ENCODE measurements at regions not wholly inside any gene's neighbourhood (a gene's known extent, or its start where the extent isn't known, plus 50 kb on each side); places are given as distances from the start of the nearest gene placed in this dataset.

DNA sequence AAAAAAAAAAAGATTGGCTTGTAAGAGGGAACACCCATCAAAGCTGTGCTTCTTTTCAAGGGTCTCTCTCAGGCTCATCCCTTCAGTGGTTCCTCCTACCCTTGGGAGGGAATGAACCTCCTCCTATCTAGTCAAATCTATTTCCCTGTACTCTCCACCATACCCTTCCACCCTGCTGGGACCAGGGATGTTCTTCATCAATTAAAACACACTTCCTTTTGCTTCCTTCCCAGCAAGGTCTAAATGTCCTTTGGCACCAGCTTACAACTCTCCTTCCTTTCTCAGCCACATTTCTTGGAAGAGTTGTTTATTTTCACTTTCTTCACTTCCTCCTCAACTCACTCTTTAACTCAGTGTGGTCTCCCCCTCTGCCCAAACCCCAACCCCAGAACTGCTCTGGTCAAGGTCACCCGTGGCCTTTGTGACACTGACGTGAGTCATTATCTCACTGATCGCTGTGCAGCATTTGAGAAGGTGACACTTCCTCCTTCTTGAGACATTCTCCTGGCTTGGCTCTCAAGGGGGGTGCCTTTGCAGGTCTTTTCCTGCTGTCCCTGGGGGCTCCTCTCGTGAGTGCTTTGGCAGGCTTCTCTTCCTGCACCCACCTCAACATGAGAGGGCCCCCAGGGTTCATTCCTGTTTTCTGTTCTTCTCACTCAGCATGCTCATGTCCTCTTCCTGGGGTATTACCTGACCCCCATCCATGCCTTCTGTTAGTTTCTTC lies 210.5 kb upstream of the TLE3 start:
- DNase-seq (ENCODE audit: low read depth, low spot score), result no peak

DNA sequence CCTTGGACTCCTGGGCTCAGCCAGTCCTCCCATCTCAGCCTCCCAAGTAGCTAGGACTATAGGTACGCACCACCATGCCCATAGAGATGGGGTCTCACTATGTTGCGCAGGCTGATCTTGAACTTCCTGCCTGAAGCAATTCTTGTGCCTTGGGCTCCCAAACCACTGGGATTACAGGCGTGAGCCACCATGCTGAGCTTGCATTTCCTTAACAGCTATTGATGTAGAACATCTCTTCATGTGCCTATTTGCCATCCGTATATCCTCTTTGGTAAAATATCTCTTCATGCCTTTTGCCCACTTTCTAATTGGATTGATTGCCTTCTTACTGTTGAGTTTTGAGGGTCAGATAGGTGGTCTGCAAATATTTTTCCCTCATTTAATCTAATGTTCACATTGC lies 208.9 kb upstream of the TLE3 start:
- no peak for DNase-seq (ENCODE audit: low read depth, low spot score)

DNA sequence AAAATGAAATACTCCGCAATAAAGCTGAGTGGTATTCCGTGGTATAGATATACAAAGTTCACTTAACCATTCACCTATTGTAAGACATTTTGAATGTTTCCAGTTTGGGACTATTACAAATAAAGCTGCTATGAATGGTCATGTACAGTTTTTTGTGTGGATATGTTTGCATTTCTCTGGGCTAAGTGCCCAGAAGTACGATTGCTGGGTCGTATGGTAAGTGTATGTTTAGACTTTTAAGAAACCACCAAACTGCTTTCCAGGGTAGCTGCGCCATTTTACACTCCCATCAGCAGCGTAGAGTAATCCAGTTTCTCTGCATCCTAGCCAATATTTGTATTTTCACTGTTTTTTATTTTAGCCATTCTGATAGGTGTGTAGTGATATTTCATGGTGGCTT lies 208.4 kb upstream of the TLE3 start:
- no peak for DNase-seq (ENCODE audit: low read depth, low spot score)

DNA sequence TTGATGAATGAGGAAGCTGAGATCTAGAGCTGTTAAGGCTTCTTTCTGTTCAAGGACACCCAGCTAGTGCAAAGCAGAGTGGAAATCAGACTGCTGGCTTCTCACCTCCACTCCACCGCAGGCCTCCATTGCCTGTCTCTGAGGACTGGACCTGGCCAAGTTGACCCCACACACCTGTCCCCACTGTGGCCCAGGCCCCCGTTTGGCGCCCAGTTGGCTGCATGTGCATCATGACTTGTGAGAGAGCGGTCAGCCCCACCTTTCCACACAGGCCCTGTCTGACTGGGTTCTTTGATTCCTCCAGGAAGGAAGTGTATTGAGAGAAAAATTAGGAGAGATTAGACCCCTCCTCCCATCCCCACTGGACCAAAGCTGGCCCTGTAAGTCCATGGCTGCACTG lies 206.3 kb upstream of the TLE3 start:
- no peak for DNase-seq (ENCODE audit: low read depth, low spot score)

DNA sequence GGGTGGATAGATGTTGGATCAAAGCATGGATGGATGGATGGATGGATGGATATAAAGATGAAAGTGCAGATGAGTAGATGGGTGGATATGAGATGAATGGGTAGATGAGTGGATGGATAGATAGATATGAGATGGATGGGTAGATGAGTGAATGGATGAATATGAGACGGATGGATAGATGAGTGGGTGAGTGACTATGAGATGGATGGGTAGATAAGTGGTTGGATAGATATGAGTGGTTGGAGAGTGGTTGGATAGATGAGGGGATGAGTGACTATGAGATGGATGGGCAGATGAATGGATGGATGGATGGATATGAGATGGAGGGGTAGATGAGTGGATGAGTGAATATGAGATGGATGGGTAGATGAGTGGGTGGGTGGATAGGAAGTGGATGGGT lies 204.6 kb upstream of the TLE3 start:
- DNase-seq (ENCODE audit: low read depth, low spot score), result no peak

DNA sequence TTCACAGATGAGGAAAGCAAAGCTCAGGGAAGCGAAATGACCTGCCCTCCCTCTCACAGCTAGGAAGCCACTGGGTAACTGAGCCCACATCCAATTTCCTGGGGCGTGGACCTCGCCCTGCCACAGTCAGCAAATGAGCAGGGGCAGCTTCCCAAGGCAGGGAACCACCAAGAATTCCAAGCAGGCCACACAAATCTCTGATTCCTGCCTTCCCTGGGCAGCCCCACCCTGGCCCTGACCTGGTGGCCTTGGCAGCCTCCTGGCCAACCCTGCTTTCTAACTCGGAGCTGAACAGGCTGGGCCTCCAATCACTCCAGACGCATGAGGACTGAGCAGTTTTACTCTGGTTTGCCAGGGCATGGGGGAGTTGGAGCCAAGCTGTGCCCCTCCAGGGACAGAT lies 203.7 kb upstream of the TLE3 start:
- DNase-seq (ENCODE audit: low read depth, low spot score), result no peak

DNA sequence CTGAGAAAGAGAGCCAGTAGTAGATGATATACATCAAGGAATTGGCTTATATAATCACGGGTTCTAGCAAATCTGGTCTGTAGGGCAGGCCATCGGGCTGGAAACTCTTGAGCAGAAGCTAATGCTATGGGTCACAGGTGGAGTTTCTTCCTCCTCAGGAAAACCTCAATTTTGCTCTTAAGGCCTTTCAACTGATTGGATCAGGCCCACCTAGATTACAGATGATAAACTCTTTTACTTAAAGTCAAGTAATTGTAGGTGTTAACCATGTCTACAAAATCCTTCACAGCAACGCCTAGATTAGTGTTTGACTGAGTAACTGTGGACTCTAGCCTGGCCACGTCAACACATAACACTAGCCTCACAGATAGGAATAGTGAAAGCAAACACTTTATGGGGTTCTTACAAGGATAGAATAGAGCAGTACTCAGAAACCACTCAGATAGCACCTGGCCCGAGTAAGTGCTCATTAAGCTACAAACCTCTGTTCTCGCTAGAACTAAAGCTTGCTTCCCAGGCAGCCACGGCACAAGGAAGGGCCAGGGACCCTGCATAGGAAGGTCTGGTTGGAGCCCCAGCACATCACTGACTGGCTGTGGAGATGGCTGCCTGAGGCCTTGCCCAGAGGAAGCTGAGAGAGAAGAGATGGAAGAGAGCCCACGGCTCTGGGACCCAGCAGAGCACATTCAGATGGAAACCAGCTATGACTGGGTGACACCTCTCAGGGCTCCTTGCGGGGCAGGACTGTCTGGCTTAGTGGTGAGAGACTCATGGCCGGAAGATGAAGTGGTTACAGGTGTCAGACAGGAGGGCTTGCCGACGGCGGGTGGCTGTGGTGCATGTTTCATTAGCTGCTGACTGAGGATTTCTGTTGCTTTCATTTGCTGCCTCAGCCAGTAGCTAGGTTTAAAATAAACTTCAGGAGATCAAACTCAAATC lies 202.5 kb upstream of the TLE3 start:
- DNase-seq (ENCODE audit: low read depth, low spot score), result no peak

DNA sequence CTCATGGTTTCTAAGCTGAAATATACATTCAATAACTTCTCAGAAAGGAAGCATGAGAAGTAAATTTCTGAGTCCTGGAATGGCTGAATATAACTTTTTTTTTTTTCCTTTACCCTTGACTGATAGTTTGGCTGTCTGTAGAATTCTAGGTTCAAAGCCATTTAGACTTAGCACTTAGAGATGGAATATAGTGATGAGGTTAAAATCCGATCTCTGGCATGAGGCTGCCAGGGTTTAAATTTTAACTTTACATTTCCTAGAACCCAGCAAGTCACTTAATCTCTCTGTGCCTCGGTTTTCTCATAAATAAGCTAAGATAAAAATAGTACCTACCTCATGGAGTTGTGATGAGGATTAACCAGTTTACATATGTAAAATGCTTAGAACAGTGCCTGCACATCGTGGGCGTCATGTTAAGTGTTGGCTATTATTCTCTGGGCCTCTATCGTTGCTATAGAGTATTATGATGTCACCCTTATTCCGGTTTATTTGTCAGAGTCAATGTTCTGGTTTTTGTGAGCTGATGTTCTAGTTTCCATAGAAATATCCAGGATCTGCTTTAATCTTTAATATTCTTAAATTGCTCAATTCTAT lies 199.8 kb upstream of the TLE3 start:
- DNase-seq (ENCODE audit: low read depth, low spot score), result no peak

DNA sequence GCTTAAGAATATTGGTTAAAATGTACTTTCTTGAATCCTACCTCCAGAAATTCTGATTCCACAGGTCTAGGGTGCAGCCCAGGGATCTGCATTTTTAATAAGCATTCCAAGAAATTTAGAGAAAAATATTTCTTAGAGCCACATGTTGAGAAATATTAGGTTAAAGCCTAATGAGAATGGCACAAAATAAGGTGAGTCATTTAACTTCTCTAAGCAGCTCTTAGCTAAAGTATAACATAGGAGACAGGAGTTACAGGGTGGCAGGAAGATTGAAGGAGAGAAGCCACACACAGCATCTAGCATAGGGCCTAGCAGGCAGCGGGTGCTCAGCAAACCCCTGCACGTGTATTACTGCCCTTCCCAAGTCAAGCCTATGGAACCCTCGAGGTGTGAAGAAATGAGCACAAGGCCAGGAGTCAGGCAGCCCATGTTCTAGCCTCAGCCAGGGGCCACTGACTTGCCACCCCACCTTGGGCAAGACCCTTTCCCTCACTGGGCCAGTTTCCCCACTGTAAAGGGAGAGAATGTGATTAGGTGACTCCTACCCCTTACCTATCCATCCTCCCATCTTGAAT lies 197.1 kb upstream of the TLE3 start:
- DNase-seq (ENCODE audit: low read depth, low spot score), result no peak

DNA sequence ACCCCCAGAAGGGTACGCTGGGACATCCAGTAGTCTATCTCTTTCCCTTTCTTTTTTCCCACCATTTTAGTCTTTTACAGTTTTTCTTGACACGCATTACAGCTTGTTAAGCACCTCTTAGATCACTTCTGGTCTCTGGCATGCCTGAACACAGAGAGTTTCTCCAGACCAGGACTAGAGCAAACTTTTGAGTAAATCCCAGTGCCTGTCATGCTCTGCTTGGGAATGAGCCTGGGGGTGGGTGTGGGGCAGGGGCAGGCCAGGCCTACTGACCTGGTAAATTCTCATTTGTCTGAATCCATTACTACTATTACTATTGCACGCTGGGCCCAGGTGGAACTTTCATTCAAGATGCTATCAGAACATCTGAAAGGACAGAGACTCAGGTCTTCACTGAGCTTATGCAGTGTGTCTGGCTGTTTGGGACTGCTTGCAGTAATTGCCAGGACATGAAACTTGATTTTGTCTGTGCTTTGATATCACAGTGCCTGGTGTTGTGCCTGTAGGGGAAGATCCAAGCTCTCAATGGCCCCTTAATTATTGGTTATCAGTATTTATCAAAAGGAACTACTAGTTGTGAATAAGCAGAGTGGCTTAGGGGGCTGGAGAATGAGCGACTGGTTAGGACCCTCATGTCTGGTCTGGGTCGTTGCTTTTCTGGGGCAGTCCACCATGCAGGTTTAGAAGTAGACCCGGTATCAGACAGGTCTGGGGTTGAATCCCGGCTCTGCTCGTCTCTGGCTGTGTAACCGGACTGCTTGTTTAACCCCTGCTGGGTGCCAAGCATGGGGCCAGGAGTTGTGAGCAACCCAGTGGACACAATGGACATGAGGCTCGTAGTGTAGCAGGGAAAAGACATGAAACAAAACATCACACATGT lies 196.1 kb upstream of the TLE3 start:
- no peak for DNase-seq (ENCODE audit: low read depth, low spot score)

DNA sequence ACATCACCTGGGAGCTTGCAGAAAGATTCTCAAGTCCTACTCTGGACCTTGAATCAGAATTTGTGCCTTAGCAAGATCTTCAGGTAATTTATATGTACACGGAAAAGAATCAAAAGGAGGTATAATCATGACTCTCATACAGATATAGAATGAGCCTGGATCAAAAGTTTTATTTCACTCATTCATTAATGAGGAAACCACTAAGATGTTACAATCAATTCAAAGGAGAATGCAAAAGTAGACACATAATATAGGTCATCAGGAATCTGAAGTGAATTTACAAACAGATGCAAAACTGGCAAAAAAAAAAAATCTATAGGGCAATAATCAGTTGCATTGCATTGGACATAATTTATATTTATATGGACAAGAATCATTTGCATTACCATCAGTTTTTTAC lies 195.4 kb upstream of the TLE3 start:
- no peak for DNase-seq (ENCODE audit: low read depth, low spot score)

DNA sequence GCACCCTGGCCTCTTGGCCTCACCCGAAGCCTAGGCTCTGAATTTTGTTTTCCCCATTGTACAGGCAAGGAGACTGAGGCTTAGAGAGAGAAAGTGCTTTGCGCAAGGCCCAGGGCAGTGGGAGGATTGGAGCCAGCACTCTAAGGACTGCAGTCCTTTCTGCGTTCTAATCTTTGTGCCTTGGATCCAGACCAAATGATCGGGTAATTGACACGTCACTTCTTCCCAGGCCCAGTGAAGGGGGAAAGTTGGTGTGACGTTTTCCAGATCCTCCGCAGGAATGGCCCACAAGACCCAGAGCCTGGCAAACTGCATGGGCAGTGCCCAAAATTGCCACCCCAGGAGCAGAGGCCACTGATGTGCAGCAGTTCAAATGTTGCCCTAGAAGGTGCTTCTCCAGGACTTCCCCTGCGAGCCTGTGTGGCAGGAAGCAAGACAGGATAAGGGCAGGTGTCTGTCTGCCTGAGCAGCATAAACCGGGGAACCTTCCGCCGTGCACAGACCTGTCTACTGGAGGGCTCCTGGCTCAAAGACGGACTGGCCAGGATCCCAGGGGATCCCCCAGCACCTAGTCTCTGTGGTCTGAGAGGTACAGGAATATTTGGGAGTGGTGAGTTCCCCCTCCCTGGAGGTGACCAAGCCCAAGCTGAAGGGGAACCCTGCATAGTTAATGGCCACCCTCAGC lies 194.5 kb upstream of the TLE3 start:
- no peak for DNase-seq (ENCODE audit: low read depth, low spot score)

DNA sequence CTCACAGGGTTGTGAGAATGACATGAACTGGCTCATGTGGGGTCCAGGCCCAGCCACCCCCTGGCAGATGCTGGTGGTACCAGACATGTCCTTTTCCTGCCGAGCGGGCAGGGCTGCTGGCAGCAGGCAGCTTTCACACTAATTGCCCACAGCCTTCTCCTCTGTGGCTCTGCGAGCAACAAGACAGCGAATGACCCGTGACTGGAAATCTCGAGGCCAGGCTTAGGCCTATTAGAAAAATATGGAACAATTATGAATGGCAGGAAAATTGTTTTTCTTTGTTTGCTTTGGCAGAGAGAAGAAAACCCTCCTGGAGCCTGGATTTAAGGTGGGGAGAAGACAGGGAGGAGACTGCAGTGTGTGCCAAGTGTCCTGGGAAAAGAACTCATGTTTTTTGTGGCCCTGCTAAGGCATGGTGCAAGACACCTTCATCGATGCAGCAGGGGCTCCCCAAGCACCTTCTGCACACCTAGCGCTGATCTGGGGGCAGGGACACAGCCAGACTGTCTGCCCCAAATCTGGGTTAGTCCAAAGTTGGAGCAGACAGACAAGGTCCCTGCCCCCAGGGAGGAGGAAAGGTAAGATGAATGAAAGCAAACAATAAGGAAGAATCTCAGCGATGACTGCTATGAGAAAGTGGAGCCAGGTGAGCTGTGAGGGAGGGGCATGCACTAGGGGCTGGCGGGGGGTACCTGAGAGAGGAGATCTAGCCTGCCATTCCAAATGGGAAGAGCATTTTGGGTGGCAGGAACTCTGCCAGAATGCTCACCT lies 193.8 kb upstream of the TLE3 start:
- no peak for DNase-seq (ENCODE audit: low read depth, low spot score)

DNA sequence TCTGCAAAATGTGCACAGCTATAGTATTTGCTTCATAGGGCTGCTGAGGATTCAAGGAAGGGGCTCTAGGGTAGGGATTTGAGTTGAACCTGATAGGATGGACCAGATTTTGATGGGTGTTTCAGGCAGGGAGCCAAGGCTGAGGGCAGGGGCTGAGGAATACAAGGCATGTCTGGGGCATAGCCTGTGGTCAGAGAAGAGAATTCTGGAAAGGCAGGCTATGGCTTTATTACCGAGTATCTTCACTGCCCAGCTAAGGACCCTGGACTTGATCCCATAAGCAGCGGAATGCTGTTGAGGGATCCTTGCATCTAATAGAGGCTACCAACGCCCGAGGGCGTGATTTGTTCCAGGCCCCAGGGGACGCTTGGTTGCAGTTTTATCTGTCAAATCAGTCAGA lies 193.0 kb upstream of the TLE3 start:
- DNase-seq (ENCODE audit: low read depth, low spot score), result no peak

DNA sequence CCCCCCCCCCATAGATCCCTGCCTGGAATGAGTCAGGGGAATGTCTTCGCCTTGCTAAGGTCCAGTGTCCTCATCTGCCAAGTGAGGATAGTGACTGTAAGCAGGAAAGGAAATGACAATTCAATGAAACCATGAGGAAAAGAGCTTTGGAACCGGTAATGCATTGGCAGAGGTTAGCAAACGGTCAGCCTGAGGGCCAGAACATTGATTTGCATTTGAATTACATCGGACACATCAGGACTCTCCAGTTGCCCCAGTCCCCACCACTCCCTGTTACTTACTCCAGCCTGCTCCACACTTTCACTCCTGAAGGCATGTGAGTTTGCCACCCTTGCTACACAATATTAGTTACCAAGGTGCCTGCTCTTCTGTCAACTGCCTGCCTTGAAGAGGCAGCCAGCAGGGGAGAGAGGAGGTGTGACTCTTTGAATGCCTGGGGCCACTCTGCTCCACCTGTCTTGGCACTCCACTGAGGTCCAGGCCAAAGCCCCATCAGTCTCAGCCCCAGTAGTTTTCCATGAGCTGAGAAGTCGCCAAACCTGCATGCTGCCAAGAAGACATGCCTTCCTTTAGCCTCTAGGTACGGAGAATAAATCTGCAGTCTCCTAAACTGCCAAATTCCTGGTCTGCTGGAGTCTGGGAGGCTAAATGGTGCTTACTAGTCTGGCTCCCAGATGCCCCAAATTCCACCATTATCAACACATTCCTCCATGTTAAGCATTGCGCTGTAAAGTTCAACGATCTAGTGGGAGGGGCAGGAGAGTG lies 191.7 kb upstream of the TLE3 start:
- DNase-seq (ENCODE audit: low read depth, low spot score), result no peak

DNA sequence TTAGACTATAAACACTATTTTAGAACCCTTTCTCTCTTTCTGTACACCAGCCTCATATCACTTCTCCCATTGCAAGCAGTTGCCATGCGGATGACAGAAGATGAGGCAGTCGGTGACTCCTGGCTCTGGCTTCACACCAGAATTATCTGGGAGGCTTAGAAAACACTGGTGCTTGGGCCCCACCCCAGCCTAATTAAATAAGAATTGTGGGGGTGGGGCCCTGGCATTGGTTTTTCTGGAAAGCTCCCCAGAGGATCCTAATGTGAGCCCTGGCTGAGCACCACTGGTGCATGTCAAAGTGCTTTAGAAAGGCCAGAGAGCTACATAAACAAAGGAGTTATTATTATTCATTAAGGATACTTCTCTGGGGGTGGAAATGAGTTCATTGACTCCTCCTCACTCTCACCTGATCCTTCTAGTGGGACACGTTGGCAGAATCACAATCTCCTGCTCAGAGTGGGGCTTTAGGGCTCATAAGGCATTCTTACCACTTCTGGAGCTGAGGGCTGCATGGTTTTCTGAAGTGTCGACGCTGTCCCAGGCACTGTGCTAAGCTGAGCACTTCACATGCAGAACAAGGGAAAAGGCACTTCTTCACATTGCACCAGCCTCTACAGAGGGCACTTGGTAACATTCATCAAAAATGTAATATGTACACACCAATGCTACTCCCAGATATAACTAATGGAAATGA lies 188.5 kb upstream of the TLE3 start:
- no peak for DNase-seq (ENCODE audit: low read depth, low spot score)

DNA sequence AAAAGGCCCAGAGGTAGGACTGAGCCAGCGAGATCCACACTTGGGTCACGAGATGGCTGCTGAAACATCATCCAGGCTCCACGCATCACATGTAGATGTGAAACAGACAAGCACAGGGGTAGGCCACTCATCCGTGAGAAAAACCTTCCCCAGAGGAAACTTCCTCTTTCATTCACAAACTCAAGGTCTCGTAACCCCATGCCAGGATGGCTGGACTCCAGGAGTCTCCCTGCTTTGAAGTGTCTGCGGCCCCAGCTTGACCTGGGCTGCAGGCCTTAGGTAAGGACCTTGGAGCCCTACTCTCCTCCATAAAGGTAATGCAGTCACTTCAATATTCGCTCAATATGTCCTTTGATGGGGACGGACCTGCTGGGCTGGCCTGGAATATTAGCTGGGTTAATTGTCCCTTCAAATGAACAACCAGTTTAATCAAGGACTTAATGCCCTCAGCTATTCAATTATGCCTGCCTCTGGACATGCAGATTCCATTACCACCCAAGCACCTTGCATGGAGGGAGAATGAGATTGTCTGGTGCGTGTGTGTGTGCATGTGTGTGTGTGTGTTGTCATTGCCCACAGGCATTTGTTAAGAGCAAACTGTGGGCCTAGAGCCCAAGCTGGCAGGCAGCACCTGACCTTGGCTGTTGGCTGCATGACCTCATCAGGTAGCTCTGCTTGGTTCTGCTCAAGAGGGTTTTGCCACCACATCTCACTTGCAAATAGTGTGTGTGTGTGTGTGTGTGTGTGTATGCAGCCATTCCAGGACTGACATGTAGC lies 186.9 kb upstream of the TLE3 start:
- no peak for DNase-seq (ENCODE audit: low read depth, low spot score)

DNA sequence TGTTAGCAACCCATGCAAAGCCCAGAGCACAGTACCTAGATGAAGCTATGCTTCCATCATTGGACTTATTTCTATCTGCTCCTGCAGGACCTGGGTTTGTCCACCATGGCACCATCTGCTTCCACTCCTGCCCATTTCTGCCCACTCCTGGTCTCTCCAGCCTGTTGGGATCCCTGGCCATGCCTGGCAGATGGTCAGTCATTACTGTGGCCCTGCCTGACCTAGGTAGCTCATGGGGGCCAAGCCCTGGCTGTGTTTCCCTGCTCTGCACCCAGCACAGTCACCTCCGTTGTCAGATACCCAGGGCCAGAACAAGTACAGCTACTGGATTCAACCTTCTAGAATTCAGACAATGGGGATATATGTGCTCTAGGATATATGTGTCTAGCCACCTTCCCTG lies 185.8 kb upstream of the TLE3 start:
- no peak for DNase-seq (ENCODE audit: low read depth, low spot score)

Data from brain pericyte (primary cell).